ENCODE measurements at regions not wholly inside any gene's neighbourhood (a gene's known extent, or its start where the extent isn't known, plus 50 kb on each side); places are given as distances from the start of the nearest gene placed in this dataset.
"Not testable (repeated sequence)": the region's sequence is repeated elsewhere in the genome, so short reads cannot be mapped to it uniquely, and the experiment has no call there.

- no peak for DNase-seq
These were observed 134.0 kb downstream of the FOXL1 start for GRCh38 chr16:86712158-86713009.

GRCh38 chr16:86713021-86713631 lies 134.8 kb downstream of the FOXL1 start:
- no peak for DNase-seq

GRCh38 chr16:86714166-86714565 lies 135.8 kb downstream of the FOXL1 start:
- no peak for DNase-seq

- DNase-seq, result no peak
These were observed 138.3 kb downstream of the FOXL1 start for GRCh38 chr16:86716649-86717048.

- no peak for DNase-seq
These were observed 139.8 kb downstream of the FOXL1 start for GRCh38 chr16:86718118-86718517.

GRCh38 chr16:86722970-86723369 lies 144.6 kb downstream of the FOXL1 start:
- no peak for DNase-seq

GRCh38 chr16:86723689-86724088 lies 145.3 kb downstream of the FOXL1 start:
- DNase-seq, result peak in 1 of 58 donors; percentile 47

- no peak for DNase-seq
These were observed 147.1 kb downstream of the FOXL1 start for GRCh38 chr16:86725401-86725800.

- no peak for DNase-seq
These were observed 148.0 kb downstream of the FOXL1 start for GRCh38 chr16:86726340-86726739.

- no peak for DNase-seq
These were observed 148.8 kb downstream of the FOXL1 start for GRCh38 chr16:86727131-86727530.

- no peak for DNase-seq
These were observed 149.3 kb downstream of the FOXL1 start for GRCh38 chr16:86727632-86728031.

GRCh38 chr16:86729686-86730085 lies 151.3 kb downstream of the FOXL1 start:
- DNase-seq, result no peak

GRCh38 chr16:86730086-86730485 lies 151.7 kb downstream of the FOXL1 start:
- no peak for DNase-seq

GRCh38 chr16:86730597-86730996 lies 152.2 kb downstream of the FOXL1 start:
- no peak for DNase-seq

- DNase-seq, result peak in 4 of 58 donors; percentile 5 to 49 (median 10)
These were observed 154.4 kb downstream of the FOXL1 start for GRCh38 chr16:86732621-86733295.

GRCh38 chr16:86733546-86734254 lies 155.4 kb downstream of the FOXL1 start:
- DNase-seq, result no peak

GRCh38 chr16:86734543-86735460 lies 156.5 kb downstream of the FOXL1 start:
- DNase-seq, result no peak

GRCh38 chr16:86735727-86736126 lies 157.4 kb downstream of the FOXL1 start:
- no peak for DNase-seq

GRCh38 chr16:86736502-86736901 lies 158.2 kb downstream of the FOXL1 start:
- no peak for DNase-seq

GRCh38 chr16:86737083-86737482 lies 158.7 kb downstream of the FOXL1 start:
- DNase-seq, result no peak

GRCh38 chr16:86738322-86738721 lies 160.0 kb downstream of the FOXL1 start:
- not testable (repeated sequence) for DNase-seq

Data from anterior cingulate cortex (tissue), 58 donors.